ENCODE measurements at regions not wholly inside any gene's neighbourhood (a gene's known extent, or its start where the extent isn't known, plus 50 kb on each side); places are given as distances from the start of the nearest gene placed in this dataset.

GRCh38 chr3:69499899-69500421 lies 114.1 kb upstream of the FRMD4B start:
- no peak for TF ChIP-seq ELF4 (IDR thresholded peaks at IDR 0.05)
- TF ChIP-seq SP1 (IDR thresholded peaks at IDR 0.05): no peak
